DND-41 (cell line): ENCODE measurements at regions not wholly inside any gene's neighbourhood (a gene's known extent, or its start where the extent isn't known, plus 50 kb on each side); places are given as distances from the start of the nearest gene placed in this dataset.

Experiments used
- ATAC-seq: fragments of 200-7000 bp; cut with Tn5 transposase; 3 replicates; pipeline ENCODE4 v1.9.1; 2021; ENCODE audit warnings: low read depth; ENCODE audit not compliant: insufficient read depth
- DNase-seq: peaks from one replicate; pipeline ENCODE4 v3.0.0-alpha.2; 2020
- H2AFZ ChIP-seq: 2 replicates; pipeline ENCODE4 v1.6.0; 2012; ENCODE audit warnings: low read depth, low read length
- H3K27ac ChIP-seq: 2 replicates; pipeline ENCODE4 v1.5.1; 2012; ENCODE audit warnings: low read length, inconsistent platforms
- H3K27me3 ChIP-seq: fragments of 200-600 bp; sonication (generic); 2 replicates; pipeline ENCODE4 v1.6.0; 2012; ENCODE audit warnings: low read length, mild to moderate bottlenecking, inconsistent platforms; ENCODE audit not compliant: insufficient read depth, poor library complexity
- H3K36me3 ChIP-seq: 2 replicates; pipeline ENCODE4 v1.5.1; 2012; ENCODE audit warnings: low read length, inconsistent platforms; ENCODE audit not compliant: insufficient read depth
- H3K4me1 ChIP-seq: 2 replicates; pipeline ENCODE4 v1.5.1; 2012; ENCODE audit warnings: mild to moderate bottlenecking, low read length; ENCODE audit not compliant: insufficient read depth
- H3K4me2 ChIP-seq: 2 replicates; pipeline ENCODE4 v1.6.0; 2012; ENCODE audit warnings: mild to moderate bottlenecking, moderate library complexity, low read length, inconsistent platforms; ENCODE audit not compliant: insufficient read depth
- H3K4me3 ChIP-seq, 2 experiments: fragments of 200-600 bp in 1 of 2; shearing (Covaris generic) in 1 of 2; 2 replicates each; pipeline ENCODE4 v1.5.1; 2012 to 2016; ENCODE audit warnings: inconsistent platforms in 2 of 2, low read length in 2 of 2, mild to moderate bottlenecking in 2 of 2, low read depth in 1 of 2, moderate library complexity in 1 of 2
- H3K79me2 ChIP-seq: 2 replicates; pipeline ENCODE4 v1.6.0; 2012; ENCODE audit warnings: low read length, inconsistent platforms; ENCODE audit not compliant: insufficient read depth
- H3K9ac ChIP-seq: 2 replicates; pipeline ENCODE4 v1.6.0; 2012; ENCODE audit warnings: low read depth, mild to moderate bottlenecking, inconsistent platforms, low read length, moderate library complexity
- H3K9me3 ChIP-seq: 2 replicates; pipeline ENCODE4 v1.5.1; 2012; ENCODE audit warnings: low read length, moderate library complexity, mild to moderate bottlenecking, inconsistent platforms; ENCODE audit not compliant: insufficient read depth, severe bottlenecking
- H4K20me1 ChIP-seq: 2 replicates; pipeline ENCODE4 v1.6.0; 2012; ENCODE audit warnings: low read length; ENCODE audit not compliant: insufficient read depth
- CTCF ChIP-seq: IDR thresholded peaks from 2 replicates; pipeline ENCODE4 v1.5.1; 2012; ENCODE audit warnings: borderline replicate concordance, low read length, moderate library complexity, mild to moderate bottlenecking; ENCODE audit not compliant: poor library complexity, severe bottlenecking; ENCODE audit errors: extremely low read depth
- EZH2 ChIP-seq: IDR thresholded peaks from 3 replicates; pipeline ENCODE4 v1.6.1; 2012; ENCODE audit warnings: borderline replicate concordance, low read depth, mild to moderate bottlenecking, moderate library complexity, low read length, inconsistent platforms; ENCODE audit not compliant: severe bottlenecking

- ATAC-seq (peak; percentile 75), DNase-seq (peak; percentile 18)
- Histone ChIP-seq H3K4me1 (peaks cover 40% of the 10 kb centered on the region), H3K27ac (peak overlapping the region; percentile 80), H3K27me3 (no peaks in the 10 kb centered on the region), H3K4me2 (peak overlapping the region; percentile 57), H3K4me3 (peak overlapping the region in 1 of 2 experiments; percentile 20; a peak in 1 of 4 replicates), H2AFZ (peak overlapping the region; percentile 42), H3K9ac (peak overlapping the region; percentile 48), H3K79me2 (no peaks in the 10 kb centered on the region), H4K20me1 (no peaks in the 10 kb centered on the region), H3K9me3 (peaks cover 2% of the 10 kb centered on the region), H3K36me3 (no peaks in the 10 kb centered on the region)
- TF ChIP-seq CTCF: no peak
- no peak for TF ChIP-seq EZH2
Measured at GRCh38 chrY:14300775-14301174, 223.6 kb upstream of the NLGN4Y start.

GRCh38 chrY:14301552-14301951 lies 222.8 kb upstream of the NLGN4Y start:
- Histone ChIP-seq H3K4me3 (no peak overlapping the region), H3K79me2 (no peaks in the 10 kb centered on the region), H3K27ac (peak overlapping the region; percentile 80), H3K9ac (peak overlapping the region; percentile 48), H3K27me3 (no peaks in the 10 kb centered on the region), H4K20me1 (no peaks in the 10 kb centered on the region), H3K4me1 (peaks cover 40% of the 10 kb centered on the region), H3K4me2 (0 out of 2 replicates have a peak overlapping the region, but pooled peaks have one; percentile 57), H3K9me3 (peaks cover 2% of the 10 kb centered on the region), H2AFZ (peak overlapping the region; percentile 42; the same call in 1 of the 2 replicates), H3K36me3 (no peaks in the 10 kb centered on the region)
- no peak for DNase-seq
- TF ChIP-seq CTCF (no peak), EZH2 (no peak)
- 0 out of 3 replicates have a peak, but pooled peaks have one; percentile 18 for ATAC-seq

- H3K4me3 ChIP-seq: no peak overlapping the region
- peak overlapping the region; percentile 61 for H2AFZ ChIP-seq
- H3K27ac ChIP-seq: peak overlapping the region; percentile 85
- no peaks in the 10 kb centered on the region for H4K20me1 ChIP-seq
- no peaks in the 10 kb centered on the region for H3K36me3 ChIP-seq
- H3K9ac ChIP-seq: peak overlapping the region; percentile 42
- H3K4me2 ChIP-seq: peak overlapping the region; percentile 38
- peaks cover 30% of the 10 kb centered on the region for H3K4me1 ChIP-seq
- H3K9me3 ChIP-seq: no peaks in the 10 kb centered on the region
- peak; percentile 63 for DNase-seq
- H3K27me3 ChIP-seq: no peaks in the 10 kb centered on the region
- TF ChIP-seq EZH2 (no peak), CTCF (peak; percentile 66)
- H3K79me2 ChIP-seq: no peaks in the 10 kb centered on the region
- peak; percentile 99 for ATAC-seq
Measured at GRCh38 chrY:14328677-14329345, 195.5 kb upstream of the NLGN4Y start.
